ENCODE measurements at regions not wholly inside any gene's neighbourhood (a gene's known extent, or its start where the extent isn't known, plus 50 kb on each side); places are given as distances from the start of the nearest gene placed in this dataset.

DNA sequence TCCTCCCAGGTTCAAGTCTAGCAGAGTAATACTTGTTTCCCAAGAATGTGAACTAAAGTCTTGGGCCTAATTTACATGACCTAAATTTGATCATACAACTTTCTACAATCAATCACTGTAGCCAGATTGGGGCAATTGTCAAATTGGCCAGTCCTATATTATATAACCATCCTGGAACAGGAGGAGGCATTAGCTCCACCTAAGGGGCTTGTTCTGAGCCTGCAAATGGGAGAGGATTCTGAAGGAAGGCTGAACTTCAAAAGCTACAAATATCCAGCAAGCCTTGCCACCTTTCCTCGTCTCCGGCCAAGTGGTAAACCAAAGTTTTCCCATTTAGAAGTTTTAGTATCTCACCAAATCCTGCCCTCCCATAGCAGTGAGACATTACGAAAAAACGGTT lies 1289.6 kb upstream of the TENM3 start:
- no TSS peak for BruUV-seq (replicated peaks)
- H2AFZ ChIP-seq (ENCODE audit: low read depth, low read length, poor library complexity, severe bottlenecking): no peak overlapping the region
- H3K4me3 ChIP-seq (replicated peaks in 1 of 2; ENCODE audit: low read depth in 1 of 2, low read length in 2 of 2): no peak overlapping the region

More for the DNA sequence above, 1289.6 kb upstream of the TENM3 start:
- Histone ChIP-seq H3K79me2 (ENCODE audit: insufficient read depth, low read length) (no peaks in the 10 kb centered on the region), H3K27ac (ENCODE audit: low read depth, low read length) (no peak overlapping the region), H3K9me2 (ENCODE audit: insufficient read depth) (0 out of 2 replicates have a peak, but pooled peaks cover 2% of the 10 kb centered on the region), H4K20me1 (ENCODE audit: insufficient read depth) (no peaks in the 10 kb centered on the region), H3K27me3 (ENCODE audit: insufficient read depth, low read length) (no peaks in the 10 kb centered on the region), H3K9ac (ENCODE audit: low read length) (no peak overlapping the region), H3K9me3 (ENCODE audit: control insufficient read depth in 1 of 2, insufficient read depth in 1 of 2, low read depth in 1 of 2, low read length in 2 of 2) (no peaks in the 10 kb centered on the region), H3K4me2 (ENCODE audit: low read length) (no peak overlapping the region), H3K36me3 (ENCODE audit: control insufficient read depth in 1 of 2, insufficient read depth in 2 of 2, low read length in 2 of 2) (no peaks in the 10 kb centered on the region), H3K4me1 (ENCODE audit: control insufficient read depth in 1 of 2, insufficient read depth in 2 of 2, low read length in 2 of 2) (peaks cover 0 to 13% of the 10 kb centered on the region in 2 experiments; a peak in 2 of 4 replicates)
- RAD21 ChIA-PET (ENCODE audit: low non-redundant PET in 1 of 2, low total read pairs in 2 of 2, uncharacterized antibody in 2 of 2, unreplicated experiment in 2 of 2): interaction anchor here in 1 of 2 experiments (0.6 kb wide), 1 partner anchor 575 kb away, joined by 3 read pairs; no protein-coding TSS in a partner anchor
- ATAC-seq: peak; percentile 78
- POLR2A ChIA-PET: no interaction called here
- CTCF ChIA-PET: interaction anchor here (1.0 to 1.2 kb wide), 3 partner anchors 11 to 288 kb away, joined by 3 to 7 read pairs (median 4); no protein-coding TSS in a partner anchor
- TF ChIP-seq ZFX (IDR thresholded peaks at IDR 0.05) (no peak), POLR2A (IDR thresholded peaks at IDR 0.05; ENCODE audit: borderline replicate concordance, extremely low read depth, insufficient read depth, insufficient read length) (no peak), ELF1 (IDR thresholded peaks at IDR 0.05; ENCODE audit: borderline replicate concordance, low read depth) (no peak), TCF7L2 (IDR thresholded peaks at IDR 0.05; ENCODE audit: borderline replicate concordance, extremely low read depth, insufficient read depth, insufficient read length) (no peak), FOSL1 (IDR thresholded peaks at IDR 0.05; ENCODE audit: low read depth) (no peak), EZH2 (IDR thresholded peaks at IDR 0.05) (no peak), EGR1 (IDR thresholded peaks at IDR 0.05; ENCODE audit: low read depth) (no peak), POLR2AphosphoS5 (IDR thresholded peaks at IDR 0.05; ENCODE audit: low read depth, low read length) (no peak), EZH2phosphoT487 (IDR thresholded peaks at IDR 0.05; ENCODE audit: borderline replicate concordance) (no peak), ZNF274 (IDR thresholded peaks at IDR 0.05; ENCODE audit: low read depth, low read length) (no peak), CBX3 (IDR thresholded peaks at IDR 0.05; ENCODE audit: low read depth) (no peak), RAD21 (IDR thresholded peaks at IDR 0.05; ENCODE audit: low read depth) (peak; percentile 47), JUND (IDR thresholded peaks at IDR 0.05) (no peak)
- TF ChIP-seq, protein P1, sequence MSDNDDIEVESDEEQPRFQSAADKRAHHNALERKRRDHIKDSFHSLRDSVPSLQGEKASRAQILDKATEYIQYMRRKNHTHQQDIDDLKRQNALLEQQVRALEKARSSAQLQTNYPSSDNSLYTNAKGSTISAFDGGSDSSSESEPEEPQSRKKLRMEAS (IDR thresholded peaks at IDR 0.05): no peak
- TF ChIP-seq, protein P2, sequence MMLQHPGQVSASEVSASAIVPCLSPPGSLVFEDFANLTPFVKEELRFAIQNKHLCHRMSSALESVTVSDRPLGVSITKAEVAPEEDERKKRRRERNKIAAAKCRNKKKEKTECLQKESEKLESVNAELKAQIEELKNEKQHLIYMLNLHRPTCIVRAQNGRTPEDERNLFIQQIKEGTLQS (IDR thresholded peaks at IDR 0.05): no peak
- TF ChIP-seq, protein P3, sequence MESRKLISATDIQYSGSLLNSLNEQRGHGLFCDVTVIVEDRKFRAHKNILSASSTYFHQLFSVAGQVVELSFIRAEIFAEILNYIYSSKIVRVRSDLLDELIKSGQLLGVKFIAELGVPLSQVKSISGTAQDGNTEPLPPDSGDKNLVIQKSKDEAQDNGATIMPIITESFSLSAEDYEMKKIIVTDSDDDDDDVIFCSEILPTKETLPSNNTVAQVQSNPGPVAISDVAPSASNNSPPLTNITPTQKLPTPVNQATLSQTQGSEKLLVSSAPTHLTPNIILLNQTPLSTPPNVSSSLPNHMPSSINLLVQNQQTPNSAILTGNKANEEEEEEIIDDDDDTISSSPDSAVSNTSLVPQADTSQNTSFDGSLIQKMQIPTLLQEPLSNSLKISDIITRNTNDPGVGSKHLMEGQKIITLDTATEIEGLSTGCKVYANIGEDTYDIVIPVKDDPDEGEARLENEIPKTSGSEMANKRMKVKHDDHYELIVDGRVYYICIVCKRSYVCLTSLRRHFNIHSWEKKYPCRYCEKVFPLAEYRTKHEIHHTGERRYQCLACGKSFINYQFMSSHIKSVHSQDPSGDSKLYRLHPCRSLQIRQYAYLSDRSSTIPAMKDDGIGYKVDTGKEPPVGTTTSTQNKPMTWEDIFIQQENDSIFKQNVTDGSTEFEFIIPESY (IDR thresholded peaks at IDR 0.05; ENCODE audit: extremely low read depth, insufficient replicate concordance, low read length): no peak
- TF ChIP-seq, protein P4, sequence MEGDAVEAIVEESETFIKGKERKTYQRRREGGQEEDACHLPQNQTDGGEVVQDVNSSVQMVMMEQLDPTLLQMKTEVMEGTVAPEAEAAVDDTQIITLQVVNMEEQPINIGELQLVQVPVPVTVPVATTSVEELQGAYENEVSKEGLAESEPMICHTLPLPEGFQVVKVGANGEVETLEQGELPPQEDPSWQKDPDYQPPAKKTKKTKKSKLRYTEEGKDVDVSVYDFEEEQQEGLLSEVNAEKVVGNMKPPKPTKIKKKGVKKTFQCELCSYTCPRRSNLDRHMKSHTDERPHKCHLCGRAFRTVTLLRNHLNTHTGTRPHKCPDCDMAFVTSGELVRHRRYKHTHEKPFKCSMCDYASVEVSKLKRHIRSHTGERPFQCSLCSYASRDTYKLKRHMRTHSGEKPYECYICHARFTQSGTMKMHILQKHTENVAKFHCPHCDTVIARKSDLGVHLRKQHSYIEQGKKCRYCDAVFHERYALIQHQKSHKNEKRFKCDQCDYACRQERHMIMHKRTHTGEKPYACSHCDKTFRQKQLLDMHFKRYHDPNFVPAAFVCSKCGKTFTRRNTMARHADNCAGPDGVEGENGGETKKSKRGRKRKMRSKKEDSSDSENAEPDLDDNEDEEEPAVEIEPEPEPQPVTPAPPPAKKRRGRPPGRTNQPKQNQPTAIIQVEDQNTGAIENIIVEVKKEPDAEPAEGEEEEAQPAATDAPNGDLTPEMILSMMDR (IDR thresholded peaks at IDR 0.05 in 2 of 3, conservative IDR thresholded peaks at IDR 0.05 in 1 of 3; ENCODE audit: borderline replicate concordance in 1 of 3, insufficient read depth in 1 of 3, low read depth in 2 of 3, low read length in 2 of 3): peak; percentile 27 to 60 (median 55); a peak in 5 of 6 replicates
- intact Hi-C loops (cut with micrococcal nuclease): no loop called here
- DNase-seq (ENCODE audit: low read depth, low spot score): peak; percentile 21

Data from HCT116 (cell line).